GM19463 (cell line): ENCODE measurements at regions not wholly inside any gene's neighbourhood (a gene's known extent, or its start where the extent isn't known, plus 50 kb on each side); places are given as distances from the start of the nearest gene placed in this dataset.
"Not testable (repeated sequence)": the region's sequence is repeated elsewhere in the genome, so short reads cannot be mapped to it uniquely, and the experiment has no call there.

Experiments
- ATAC-seq: cut with Tn5 transposase; IDR thresholded peaks from one replicate; pipeline ENCODE4 v1.9.1; 2021; ENCODE audit warnings: mild to moderate bottlenecking, moderate library complexity; ENCODE audit not compliant: unreplicated experiment

- ATAC-seq: no peak
Observed at GRCh38 chr5:92380069-92380770, 997.1 kb upstream of the ARRDC3 start.

DNA sequence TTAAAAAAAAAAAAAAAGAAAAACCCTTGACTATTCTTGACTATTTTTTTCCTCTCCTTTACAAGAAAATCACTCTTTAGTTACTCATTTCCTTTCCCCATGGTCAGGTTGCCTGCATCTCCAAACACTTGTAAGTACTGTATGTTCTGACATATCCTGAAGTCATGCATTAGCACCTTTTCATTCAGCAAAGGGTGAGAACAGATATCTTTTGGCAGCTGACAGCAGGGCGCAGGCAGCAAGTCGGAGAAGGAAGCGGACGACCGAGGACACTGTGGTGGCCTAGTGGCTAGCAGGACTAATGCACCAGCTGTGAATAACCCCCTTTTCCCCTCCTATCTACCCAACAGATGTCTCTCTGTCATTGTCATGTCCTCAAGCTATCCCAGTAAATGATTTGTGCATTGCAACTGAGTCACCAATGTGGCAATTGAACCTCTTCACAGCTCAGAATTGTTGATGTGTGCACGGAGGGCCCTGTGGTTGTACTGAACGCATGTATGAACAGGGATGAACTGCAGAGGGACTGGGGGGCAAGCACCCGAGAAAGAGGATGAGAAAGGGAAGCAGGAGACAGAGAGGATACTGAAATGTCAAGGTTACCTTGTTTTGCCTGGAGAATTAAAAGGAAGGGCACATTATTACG, 996.0 kb upstream of the ARRDC3 start:
- no peak for ATAC-seq

GRCh38 chr5:92374859-92375258, 991.7 kb upstream of the ARRDC3 start:
- no peak for ATAC-seq

DNA sequence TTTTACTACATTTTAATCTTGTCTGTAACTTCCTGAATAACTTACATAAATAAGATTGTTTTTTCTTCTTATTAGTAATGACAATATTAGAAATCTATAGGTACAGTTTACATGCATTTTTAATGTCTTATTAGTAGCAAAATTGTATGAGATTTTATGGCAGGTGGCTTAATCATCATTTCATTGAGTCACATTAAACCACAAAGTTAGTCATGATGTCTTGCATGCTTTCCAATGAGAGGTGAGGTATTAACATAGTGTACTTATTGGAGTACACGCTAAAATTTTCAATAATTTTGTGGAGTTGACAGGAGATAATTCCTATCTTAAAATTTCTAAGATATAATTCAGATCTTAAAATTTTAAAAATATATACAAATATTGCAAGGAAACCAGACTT, 989.6 kb upstream of the ARRDC3 start:
- ATAC-seq: no peak

- ATAC-seq: no peak
Observed at GRCh38 chr5:92371889-92372235, 988.7 kb upstream of the ARRDC3 start.

DNA sequence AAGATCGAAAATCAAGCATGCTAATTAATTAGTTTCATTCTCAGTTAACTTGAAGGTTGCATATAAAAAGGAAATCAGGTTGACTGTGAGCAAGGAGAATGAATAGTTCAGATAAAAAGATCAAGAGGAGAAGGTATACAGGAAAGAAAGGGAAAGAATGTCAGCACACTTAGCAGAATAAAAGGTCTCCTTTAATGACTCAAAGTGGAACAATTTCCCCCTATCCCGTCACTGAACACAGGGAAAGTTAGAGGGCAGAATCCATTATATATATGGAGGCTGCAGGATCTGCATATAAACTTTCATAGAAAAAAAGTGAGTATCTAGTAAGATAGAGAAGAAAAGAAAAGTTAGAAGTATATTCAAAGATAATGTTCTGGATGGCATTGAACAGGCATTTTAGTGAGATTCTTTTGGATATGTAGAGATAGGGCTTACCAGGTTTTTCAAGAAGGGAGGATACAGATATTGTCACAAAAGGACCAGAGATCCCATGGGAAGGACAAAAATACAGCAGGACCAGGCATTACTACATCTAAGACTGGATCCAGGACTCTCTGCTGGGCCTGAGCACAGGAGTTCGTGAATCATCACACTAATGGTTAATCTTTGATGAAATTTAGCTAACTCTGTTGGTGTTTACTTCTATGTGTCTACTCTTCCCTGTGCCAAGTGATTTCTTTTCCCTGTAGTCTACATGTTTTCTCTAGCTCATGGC, 988.2 kb upstream of the ARRDC3 start:
- ATAC-seq: no peak

- ATAC-seq: no peak
Observed at GRCh38 chr5:92370032-92370431, 986.9 kb upstream of the ARRDC3 start.

DNA sequence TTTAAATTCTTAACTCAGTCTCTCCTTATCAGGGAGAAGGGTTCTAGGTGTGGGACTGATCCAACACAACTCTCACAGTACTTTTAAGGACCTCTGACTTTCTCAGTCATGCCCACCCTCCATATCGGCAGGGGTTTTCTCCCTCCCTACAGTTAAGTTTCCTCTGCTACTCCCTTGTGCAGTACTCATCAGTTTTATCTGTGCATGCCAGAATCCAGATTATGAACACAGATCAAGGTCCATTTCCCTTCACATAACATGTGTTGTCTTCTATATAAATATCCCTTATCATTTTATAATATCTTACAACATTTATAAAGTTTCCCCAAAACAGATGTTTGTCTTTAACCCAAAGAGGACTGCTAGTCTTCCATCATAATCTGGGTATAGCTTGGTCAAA, 986.5 kb upstream of the ARRDC3 start:
- no peak for ATAC-seq

- no peak for ATAC-seq
Observed at GRCh38 chr5:92364986-92365550, 982.0 kb upstream of the ARRDC3 start.

GRCh38 chr5:92353107-92354030, 970.3 kb upstream of the ARRDC3 start:
- no peak for ATAC-seq

- ATAC-seq: no peak
Observed at GRCh38 chr5:92337772-92338234, 954.7 kb upstream of the ARRDC3 start.

DNA sequence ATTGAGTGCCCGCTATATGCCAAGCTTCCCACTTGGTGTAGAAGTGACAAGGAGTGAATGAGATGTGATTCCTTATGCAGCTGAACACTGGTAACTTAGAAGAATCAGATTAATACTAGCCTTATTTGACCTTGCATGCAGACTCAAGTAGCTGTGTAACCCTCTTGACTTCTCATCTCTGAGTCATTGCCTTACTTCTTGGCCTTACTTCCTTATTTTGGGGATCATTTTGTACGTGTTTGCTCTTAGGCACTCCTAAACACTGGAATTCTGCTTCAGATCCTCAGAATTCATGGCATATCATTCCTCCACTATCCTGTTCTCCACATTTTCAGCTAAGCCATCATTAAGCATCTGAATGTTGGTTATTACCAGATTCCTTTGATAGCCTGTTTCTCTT, 948.9 kb upstream of the ARRDC3 start:
- no peak for ATAC-seq

DNA sequence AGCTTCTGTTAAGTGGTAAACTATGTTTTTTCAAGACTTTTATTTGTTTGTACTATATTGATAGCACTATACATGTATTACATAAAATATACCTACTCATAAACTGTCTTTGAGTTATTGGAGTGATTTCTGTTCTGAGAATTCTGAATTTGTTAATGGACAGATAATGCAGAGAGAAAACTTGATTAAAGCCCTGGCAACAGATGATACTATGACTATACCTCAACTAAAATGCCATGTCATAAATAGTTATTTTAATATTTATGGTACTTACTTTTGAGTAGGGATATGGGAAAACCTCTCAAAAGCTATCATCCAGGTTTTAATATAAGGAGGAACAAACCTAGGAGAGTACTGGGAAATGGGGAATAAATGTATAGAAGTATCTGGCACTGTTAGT, 947.2 kb upstream of the ARRDC3 start:
- ATAC-seq: no peak

- no peak for ATAC-seq
Observed at GRCh38 chr5:92329759-92330158, 946.6 kb upstream of the ARRDC3 start.

DNA sequence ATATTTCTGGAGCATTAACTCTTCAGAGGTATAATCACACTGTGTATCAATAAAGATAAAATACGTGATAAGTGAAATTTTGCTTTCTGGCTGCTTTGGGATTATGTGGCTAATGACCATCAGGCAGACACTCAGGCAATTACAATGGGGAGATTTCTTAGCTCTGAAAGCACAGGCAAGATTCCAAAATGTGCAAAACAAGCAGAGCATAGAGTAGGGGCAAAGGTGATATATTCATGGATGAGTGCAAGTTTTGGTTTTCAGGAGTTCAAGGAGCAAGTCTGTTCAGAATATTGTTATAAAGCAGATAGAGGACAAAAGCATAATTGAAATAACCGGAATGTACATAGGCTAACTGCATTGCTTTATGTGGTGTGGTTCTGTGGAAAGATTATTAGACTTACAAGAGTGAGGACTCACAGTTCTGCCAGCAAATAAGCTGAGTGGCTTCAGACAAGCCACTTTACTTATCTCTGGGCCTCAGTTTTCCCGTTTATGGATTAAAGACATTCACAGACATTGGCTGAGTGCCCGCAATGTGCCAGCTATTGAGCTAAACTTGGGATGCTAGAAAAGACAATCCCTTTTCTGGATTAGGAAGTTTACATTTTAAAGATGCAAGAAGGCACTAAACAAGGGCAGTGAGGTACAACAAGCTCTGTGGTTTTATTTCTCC, 945.6 kb upstream of the ARRDC3 start:
- ATAC-seq: no peak

DNA sequence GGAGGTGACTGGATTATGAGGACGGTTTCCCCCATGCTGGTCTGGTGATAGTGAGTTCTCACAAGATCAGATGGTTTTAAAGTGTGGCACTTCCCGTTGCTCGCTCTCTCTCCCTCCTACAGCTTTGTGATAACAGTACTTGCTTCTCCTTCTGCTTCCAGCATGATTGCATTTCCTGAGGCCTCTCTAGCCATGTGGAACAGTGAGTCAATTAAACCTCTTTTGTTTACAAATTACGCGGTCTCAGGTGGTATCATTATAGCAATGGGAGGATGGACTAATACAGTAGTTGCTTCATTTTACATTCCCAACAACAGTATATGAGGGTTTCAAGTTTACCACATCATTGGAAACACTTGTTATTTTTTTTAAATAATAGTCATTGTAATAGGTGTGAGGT, 937.3 kb upstream of the ARRDC3 start:
- no peak for ATAC-seq

GRCh38 chr5:92313385-92313784, 930.3 kb upstream of the ARRDC3 start:
- no peak for ATAC-seq

DNA sequence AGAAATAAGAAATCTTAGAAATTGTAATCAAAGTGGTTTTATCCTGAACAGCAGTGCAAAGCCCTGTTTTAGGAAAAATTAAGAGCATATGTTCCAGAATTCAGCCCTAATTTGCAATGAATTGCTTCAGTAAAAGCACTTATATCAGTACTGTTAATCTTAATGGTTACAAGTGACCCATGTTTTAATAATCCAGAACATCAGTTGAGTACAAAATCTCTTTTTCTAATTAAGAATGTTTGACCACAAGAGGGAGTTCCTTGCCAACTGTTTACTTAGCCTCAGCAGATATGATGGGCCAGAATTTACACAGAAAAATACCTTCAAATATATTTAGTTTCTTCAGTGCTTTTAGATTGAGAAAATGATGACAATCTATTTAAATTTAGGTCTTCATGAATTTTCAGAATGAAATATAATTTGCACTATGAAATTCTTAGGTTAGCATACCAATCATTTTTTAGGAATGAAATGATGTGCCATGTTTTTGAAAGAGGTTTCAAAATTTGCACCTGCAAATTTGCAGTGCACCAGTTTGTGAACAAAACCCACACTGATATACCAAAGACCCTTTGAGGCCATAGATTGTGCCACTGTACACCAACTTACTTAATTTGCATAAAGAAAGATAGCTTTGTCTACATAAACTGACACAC, 926.3 kb upstream of the ARRDC3 start:
- no peak for ATAC-seq

- ATAC-seq: no peak
Observed at GRCh38 chr5:92308679-92309078, 925.6 kb upstream of the ARRDC3 start.

DNA sequence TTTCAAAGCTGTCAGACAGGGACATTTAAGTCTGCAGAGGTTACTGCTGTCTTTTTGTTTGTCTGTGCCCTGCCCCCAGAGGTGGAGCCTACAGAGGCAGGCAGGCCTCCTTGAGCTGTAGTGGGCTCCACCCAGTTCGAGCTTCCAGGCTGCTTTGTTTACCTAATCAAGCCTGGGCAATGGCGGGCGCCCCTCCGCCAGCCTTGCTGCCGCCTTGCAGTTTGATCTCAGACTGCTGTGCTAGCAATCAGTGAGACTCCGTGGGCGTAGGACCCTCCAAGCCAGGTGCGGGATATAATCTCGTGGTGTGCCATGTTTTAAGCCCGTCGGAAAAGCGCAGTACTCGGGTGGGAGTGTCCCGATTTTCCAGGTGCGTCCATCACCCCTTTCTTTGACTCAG, 919.2 kb upstream of the ARRDC3 start:
- ATAC-seq: not testable (repeated sequence)
